ENCODE measurements at regions not wholly inside any gene's neighbourhood (a gene's known extent, or its start where the extent isn't known, plus 50 kb on each side); places are given as distances from the start of the nearest gene placed in this dataset.

DNA sequence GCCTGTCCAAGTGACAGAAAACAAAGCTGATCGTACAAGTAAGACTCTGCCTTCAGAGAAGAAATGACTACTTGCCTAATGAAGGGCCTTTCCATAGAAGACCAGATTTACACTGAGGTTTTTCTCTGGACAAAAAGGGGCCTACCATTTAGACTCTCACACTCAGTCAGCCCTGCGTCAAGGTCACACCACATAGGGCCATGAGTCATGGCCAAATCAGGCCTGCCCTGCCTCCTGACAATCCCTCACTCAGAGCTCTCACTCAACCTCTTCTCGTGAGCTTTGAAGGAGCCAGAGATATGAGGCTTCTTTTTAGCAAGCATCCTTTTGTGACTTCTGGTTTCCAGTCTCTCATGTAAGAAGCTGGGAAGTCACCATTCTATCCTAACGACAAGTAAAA lies 68.1 kb upstream of the NMNAT3 start:
- ChIA-PET POLR2A (no interaction called here), CTCF (no interaction called here)
- H3K9me3 Mint-ChIP-seq = peaks cover 13% of the 10 kb centered on the region
- H3K27me3 Mint-ChIP-seq = peaks cover 3% of the 10 kb centered on the region
- no peak overlapping the region for H3K4me3 Mint-ChIP-seq
- no peak for DNase-seq
- no peak overlapping the region for H3K27ac Mint-ChIP-seq
- H3K4me1 Mint-ChIP-seq (ENCODE audit: low read depth) = no peaks in the 10 kb centered on the region
- intact Hi-C loops (cut with micrococcal nuclease) = no loop called here
- peaks cover 1% of the 10 kb centered on the region for H3K36me3 Mint-ChIP-seq

DNA sequence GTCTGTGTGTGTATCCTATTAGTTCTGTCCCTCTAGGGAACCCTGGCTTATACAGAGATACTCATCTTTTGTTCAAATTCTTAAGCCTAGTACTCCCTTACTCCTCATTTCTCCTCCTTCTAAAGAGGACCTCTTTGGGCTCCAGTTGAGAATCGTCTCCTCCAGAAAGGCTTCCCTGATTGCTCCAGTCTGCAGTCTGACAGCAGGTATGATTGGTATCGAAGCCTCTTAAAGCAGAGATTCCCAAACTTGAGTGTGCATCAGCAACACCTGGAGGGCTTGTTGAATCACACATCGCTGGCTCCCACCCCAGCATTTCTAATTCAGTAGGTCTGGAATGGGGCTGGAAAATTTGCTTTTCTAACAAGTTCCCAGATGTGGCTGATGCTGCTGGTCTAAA lies 60.9 kb upstream of the NMNAT3 start:
- no peaks in the 10 kb centered on the region for H3K9me3 Mint-ChIP-seq
- H3K27me3 Mint-ChIP-seq = peaks cover 1% of the 10 kb centered on the region
- POLR2A ChIA-PET = no interaction called here
- H3K27ac Mint-ChIP-seq = no peak overlapping the region
- H3K4me3 Mint-ChIP-seq = no peak overlapping the region
- no peak for DNase-seq
- no peaks in the 10 kb centered on the region for H3K4me1 Mint-ChIP-seq (ENCODE audit: low read depth)
- CTCF ChIA-PET = no interaction called here
- H3K36me3 Mint-ChIP-seq = no peaks in the 10 kb centered on the region
- intact Hi-C loops (cut with micrococcal nuclease) = no loop called here

DNA sequence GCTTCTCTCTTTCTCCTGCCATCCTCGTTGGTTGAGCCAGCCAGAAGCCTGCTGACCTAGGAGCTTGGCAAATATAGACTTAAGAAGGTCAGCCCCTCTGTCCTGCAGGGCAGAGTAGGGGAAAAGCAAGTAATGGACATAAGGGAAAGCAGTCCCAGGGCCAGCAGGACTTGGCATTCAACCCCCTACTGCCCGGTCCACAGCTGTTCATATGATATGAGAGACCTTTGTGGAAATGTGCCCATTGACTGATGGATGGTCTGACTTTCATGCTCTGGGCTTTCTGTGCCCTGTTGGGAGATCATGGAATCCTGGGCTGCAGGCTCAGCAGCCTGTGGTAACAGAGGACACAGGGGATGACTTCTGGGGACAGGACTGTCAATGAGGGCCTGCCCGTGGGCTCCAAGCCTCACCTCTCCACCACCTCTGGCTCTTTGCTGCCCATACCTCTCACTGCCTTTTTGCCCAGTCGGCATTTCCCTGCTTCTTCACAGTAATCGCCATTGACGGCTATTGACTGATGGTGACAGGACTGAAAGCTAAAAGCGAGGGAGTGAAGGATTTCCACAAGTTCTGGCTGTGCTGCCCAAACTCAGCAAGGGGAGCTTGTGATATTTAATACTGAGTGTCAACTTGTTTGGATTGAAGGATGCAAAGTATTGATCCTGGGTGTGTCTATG lies 60.0 kb upstream of the NMNAT3 start:
- intact Hi-C loops (cut with micrococcal nuclease) = no loop called here
- no peak overlapping the region for H3K27ac Mint-ChIP-seq
- ChIA-PET CTCF (no interaction called here), POLR2A (no interaction called here)
- no peak for DNase-seq
- no peak overlapping the region for H3K4me3 Mint-ChIP-seq
- H3K4me1 Mint-ChIP-seq (ENCODE audit: low read depth) = no peaks in the 10 kb centered on the region
- H3K36me3 Mint-ChIP-seq = no peaks in the 10 kb centered on the region
- peaks cover 2% of the 10 kb centered on the region for H3K27me3 Mint-ChIP-seq
- no peaks in the 10 kb centered on the region for H3K9me3 Mint-ChIP-seq

DNA sequence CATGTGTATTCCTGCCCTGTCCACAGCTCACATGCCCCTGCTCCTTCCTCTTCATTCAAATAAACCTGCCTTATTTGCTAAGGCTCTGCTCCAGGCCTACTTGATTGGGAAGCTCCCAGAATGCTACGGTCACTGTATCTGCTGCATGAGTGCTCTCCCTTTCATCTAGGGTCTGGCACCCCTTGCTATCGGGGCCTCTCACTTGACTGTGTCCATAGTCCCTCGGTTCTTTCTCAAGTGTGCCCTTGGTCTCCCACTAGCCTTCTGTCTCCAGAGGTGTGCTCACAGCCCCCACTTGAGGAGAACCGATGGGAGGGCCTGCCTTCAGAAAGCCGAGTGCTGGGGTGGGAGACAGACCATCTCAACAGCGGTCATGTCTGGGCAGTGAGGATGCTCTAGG lies 57.4 kb upstream of the NMNAT3 start:
- H3K4me1 Mint-ChIP-seq (ENCODE audit: low read depth) = no peaks in the 10 kb centered on the region
- H3K27me3 Mint-ChIP-seq = peaks cover 2% of the 10 kb centered on the region
- no peak for DNase-seq
- intact Hi-C loops (cut with micrococcal nuclease) = no loop called here
- H3K4me3 Mint-ChIP-seq = no peak overlapping the region
- H3K27ac Mint-ChIP-seq = no peak overlapping the region
- no peaks in the 10 kb centered on the region for H3K36me3 Mint-ChIP-seq
- no peaks in the 10 kb centered on the region for H3K9me3 Mint-ChIP-seq
- POLR2A ChIA-PET = no interaction called here
- CTCF ChIA-PET = no interaction called here

DNA sequence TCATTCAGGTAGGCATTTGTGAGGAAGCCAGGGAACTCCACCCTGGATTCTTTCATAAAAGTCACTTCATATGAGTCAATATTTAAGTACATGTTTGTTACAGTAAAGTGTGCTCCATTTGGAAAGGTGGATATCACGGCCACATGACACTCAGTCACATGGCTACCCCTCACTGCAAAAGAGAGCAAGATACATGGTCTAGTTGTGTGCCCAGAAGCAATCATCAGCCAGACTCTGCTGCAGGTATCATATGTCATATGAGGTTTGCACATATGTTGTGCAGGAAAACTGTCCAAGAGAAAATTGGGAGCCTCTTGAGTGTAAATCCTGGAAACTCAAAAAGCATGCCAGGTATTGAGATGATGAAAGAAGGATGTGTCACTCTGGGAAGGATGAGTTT lies 55.0 kb upstream of the NMNAT3 start:
- H3K27ac Mint-ChIP-seq = no peak overlapping the region
- H3K4me1 Mint-ChIP-seq (ENCODE audit: low read depth) = no peaks in the 10 kb centered on the region
- no peaks in the 10 kb centered on the region for H3K36me3 Mint-ChIP-seq
- DNase-seq = no peak
- ChIA-PET POLR2A (no interaction called here), CTCF (no interaction called here)
- H3K27me3 Mint-ChIP-seq = peaks cover 2% of the 10 kb centered on the region
- intact Hi-C loops (cut with micrococcal nuclease) = no loop called here
- no peaks in the 10 kb centered on the region for H3K9me3 Mint-ChIP-seq
- H3K4me3 Mint-ChIP-seq = no peak overlapping the region

DNA sequence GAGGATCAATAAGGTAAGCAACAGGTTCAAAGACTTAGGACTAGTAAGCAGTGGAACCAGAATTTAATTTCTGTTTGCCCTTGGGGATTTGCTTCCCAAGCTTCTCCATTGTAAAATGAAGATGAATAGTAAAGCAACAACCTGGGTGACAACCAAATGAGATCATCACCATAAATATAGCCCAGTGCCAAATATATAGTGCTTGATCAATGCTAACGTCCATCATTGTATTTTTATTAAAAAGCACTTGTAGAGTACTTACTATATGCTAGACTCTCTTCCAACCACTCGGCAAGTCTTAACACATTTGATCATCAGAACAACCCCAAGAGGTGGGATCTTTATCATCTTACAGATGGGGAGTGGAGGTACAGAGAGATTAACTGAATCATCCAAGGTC lies 51.5 kb upstream of the NMNAT3 start:
- intact Hi-C loops (cut with micrococcal nuclease) = no loop called here
- ChIA-PET CTCF (no interaction called here), POLR2A (no interaction called here)
- Mint-ChIP-seq H3K4me3 (no peak overlapping the region), H3K36me3 (no peaks in the 10 kb centered on the region), H3K27me3 (peaks cover 7% of the 10 kb centered on the region), H3K27ac (no peak overlapping the region), H3K9me3 (no peaks in the 10 kb centered on the region), H3K4me1 (ENCODE audit: low read depth) (no peaks in the 10 kb centered on the region)
- DNase-seq = no peak

DNA sequence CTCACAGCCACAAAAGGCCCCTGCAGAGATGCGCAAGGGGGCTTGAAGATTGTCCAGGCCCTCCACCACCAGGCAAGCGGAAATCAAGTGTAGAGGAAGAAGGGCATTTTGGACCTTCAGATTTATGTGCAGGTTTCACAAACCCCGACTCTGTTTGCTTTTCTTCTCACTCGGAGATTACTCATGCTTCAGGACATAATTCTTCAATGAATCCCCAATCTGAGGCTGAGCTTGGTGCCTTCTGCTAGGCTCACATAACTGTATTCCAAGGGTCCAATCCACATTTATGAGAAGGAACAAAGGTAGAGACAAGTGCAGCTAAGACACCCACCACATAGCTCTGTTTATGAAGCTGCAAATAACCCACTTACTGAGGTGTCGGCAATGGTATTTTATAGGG lies 50.6 kb upstream of the NMNAT3 start:
- no peaks in the 10 kb centered on the region for H3K4me1 Mint-ChIP-seq (ENCODE audit: low read depth)
- H3K4me3 Mint-ChIP-seq = no peak overlapping the region
- POLR2A ChIA-PET = no interaction called here
- intact Hi-C loops (cut with micrococcal nuclease) = no loop called here
- CTCF ChIA-PET = no interaction called here
- H3K36me3 Mint-ChIP-seq = no peaks in the 10 kb centered on the region
- DNase-seq = no peak
- H3K27me3 Mint-ChIP-seq = peaks cover 7% of the 10 kb centered on the region
- H3K27ac Mint-ChIP-seq = no peak overlapping the region
- H3K9me3 Mint-ChIP-seq = no peaks in the 10 kb centered on the region
